ENCODE measurements at regions not wholly inside any gene's neighbourhood (a gene's known extent, or its start where the extent isn't known, plus 50 kb on each side); places are given as distances from the start of the nearest gene placed in this dataset.
"Not testable (repeated sequence)": the region's sequence is repeated elsewhere in the genome, so short reads cannot be mapped to it uniquely, and the experiment has no call there.

DNA sequence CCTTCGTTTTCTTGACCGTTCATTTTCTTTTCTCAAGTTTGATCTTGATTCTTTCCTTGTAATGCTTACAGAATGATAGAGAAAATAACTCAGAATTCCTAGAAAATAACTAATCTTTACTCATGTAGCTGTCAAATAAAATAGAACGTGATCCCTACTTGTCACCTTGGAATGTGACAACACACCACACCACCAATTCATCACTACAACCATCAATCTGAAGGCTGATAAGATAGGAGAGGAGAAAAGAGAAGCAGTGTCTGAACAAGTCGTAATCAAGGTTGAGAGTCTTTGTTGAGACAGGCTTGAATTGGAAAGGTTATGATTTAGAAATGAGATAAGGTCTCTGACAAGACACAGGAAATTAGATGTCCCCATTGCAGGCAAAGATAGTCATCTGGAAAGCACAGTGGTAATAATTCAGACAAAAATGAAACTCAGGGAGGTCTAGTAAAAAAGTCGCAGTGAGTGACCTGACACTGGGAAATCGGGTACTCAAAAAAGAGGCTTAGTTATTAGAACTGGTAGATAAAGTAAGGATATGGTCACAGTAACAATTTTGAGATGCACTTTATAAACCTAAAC lies 456.2 kb downstream of the FAT4 start:
- no peak for DNase-seq (ENCODE audit: low spot score)
- in situ Hi-C loops (cut with HindIII; ENCODE audit: low sequenced_read_pairs), result no loop called here

DNA sequence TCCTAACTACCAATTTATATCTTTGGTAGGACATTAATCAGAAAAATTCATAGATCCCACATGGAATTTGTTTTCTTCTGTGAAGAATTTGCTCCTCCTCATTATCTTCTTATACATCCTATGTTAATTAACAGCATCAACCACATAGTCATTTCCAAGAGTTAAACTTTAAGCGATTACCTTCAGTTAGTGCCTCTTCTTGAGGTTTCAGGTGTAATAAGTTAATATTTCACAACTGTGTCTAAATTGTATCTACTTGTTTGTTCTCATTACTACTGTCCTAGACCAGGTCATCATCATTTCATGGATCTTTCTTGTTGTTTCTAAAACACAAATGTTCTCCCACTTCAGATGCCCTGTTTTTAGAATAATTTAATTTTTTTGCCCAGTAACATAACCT lies 457.9 kb downstream of the FAT4 start:
- no peak for DNase-seq (ENCODE audit: low spot score)
- in situ Hi-C loops (cut with HindIII; ENCODE audit: low sequenced_read_pairs), result no loop called here

DNA sequence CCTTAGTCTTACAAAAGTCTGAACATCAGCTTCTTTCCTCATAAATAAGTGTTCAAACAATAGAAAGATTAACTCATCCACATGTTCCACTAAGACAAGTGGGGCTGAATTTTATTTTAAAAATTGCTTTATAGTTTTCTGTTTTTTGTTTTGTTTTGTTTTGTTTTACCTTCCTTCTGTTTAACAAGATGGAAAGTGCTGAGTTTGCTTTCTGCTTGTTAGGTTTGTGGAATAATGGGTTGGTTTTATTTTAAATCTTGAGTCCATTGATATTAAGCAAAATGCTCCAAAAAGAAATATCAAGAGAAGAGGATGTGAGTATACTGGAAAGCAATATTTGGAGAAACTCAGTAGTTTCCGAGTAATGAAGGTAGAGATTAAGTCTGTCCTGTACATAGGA lies 458.7 kb downstream of the FAT4 start:
- in situ Hi-C loops (cut with HindIII; ENCODE audit: low sequenced_read_pairs), result no loop called here

DNA sequence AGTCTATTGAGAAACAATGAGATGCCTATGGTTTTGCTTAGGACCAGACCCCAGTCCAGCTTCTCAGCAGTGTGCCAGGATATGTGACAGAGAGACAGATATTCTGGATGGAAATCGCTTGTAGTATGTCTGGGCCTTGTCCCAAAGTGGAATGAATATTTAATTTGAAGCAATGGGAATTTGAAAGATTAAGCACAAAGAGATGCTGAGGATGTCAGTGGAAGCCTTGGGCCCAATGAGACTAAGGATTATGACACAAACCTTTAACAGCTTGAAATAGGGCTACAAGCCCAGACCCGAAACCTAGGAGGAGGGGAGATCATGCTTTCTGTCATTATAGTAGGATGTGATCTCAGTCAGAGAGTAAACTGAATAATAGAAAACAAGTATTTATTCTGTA lies 459.2 kb downstream of the FAT4 start:
- DNase-seq (ENCODE audit: low spot score), result no peak
- in situ Hi-C loops (cut with HindIII; ENCODE audit: low sequenced_read_pairs), result no loop called here

More for the DNA sequence above, 458.7 kb downstream of the FAT4 start:
- no peak for DNase-seq (ENCODE audit: low spot score)

DNA sequence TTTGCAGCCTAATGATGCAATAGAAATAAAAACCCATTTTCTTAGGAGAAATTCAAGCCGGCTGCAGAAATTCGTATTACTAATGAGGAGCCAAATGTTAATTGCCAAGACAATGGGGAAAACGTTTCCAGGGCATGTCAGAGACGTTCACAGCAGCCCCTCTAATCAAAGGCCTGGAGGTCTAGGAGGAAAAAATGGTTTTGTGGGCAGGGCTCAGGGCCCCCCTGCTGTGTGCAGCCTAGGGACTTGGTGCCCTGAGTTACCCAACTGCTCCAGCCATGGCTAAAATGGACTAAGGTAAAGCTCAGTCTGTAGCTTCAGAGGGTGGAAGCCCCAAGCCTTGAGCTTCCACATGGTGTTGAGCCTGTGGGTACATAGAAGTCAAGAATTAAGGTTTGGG lies 461.4 kb downstream of the FAT4 start:
- DNase-seq (ENCODE audit: low spot score), result no peak
- in situ Hi-C loops (cut with HindIII; ENCODE audit: low sequenced_read_pairs), result no loop called here

DNA sequence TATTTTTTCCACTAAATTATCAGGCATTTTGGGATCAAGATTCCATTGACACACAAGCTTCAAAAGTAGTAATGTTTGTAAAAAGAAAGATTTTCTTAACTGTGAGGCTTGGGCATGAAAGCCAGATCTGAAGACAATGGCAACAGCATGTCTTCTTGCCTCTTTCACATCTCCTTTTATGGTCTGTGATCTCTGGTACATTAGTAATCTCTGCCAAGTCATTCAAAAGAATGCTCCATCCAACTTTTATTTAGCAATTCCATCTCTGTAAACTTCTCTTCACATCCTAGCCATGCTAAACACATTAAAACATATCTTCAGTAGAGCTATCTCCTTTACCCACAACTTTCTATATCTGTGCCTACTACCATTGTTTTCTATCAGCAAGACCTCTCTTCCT lies 465.4 kb downstream of the FAT4 start:
- in situ Hi-C loops (cut with HindIII; ENCODE audit: low sequenced_read_pairs), result no loop called here
- no peak for DNase-seq (ENCODE audit: low spot score)

DNA sequence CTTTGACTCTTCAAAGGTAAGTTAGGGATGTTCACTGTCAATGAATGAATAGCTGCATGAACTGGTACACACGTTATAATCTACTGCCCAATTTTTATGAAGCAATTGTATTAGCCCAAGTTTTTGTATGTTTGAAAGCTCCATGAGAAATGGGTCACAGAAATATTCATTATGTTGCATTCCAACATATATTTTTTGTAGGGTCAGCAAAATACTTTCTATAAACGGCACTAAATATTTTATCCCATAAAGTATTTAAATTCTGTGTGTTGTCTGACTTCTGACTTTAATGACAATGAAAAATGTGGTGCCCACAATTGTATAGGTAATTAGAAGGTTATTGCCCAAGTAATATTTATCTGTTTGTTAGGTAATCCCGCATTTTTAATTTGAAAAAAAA lies 466.0 kb downstream of the FAT4 start:
- in situ Hi-C loops (cut with HindIII; ENCODE audit: low sequenced_read_pairs), result no loop called here
- no peak for DNase-seq (ENCODE audit: low spot score)

DNA sequence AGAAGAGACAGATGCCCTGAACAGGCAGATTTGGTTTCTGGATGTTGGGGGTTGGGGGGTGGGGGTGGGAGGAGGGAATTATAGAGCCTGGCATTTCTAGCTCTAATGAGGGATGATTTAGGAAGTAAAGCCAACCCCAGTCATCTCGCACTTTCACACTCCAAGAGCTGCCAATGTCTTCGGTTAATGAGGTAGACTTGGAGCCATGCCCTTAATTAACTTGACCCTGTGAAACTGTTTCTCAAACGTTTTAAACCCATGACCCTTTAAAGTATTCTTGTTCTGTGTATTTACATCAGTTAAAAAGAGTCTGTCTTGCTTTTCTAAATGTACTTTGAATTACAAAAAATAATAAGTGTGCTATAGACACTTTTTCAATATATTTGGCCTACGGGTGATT lies 466.9 kb downstream of the FAT4 start:
- DNase-seq (ENCODE audit: low spot score), result no peak
- in situ Hi-C loops (cut with HindIII; ENCODE audit: low sequenced_read_pairs), result no loop called here

DNA sequence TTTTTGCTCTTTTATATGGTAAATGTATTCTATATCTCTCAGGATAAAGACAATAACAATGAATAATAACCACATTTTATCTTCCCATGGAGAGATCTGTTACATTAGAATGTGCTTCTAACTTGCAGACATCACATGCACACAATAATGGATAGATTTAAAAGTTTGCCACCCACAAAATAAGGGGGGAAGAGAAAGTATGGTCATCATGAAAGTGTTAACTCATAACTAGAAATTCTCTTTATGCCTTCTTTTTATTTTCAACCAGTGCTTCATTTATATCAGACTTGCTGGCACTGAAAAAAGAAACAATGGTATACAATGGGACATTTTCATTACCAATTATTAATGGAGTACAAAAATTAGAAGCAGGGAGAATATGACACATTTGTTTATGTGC lies 470.0 kb downstream of the FAT4 start:
- DNase-seq (ENCODE audit: low spot score), result no peak
- in situ Hi-C loops (cut with HindIII; ENCODE audit: low sequenced_read_pairs), result no loop called here

DNA sequence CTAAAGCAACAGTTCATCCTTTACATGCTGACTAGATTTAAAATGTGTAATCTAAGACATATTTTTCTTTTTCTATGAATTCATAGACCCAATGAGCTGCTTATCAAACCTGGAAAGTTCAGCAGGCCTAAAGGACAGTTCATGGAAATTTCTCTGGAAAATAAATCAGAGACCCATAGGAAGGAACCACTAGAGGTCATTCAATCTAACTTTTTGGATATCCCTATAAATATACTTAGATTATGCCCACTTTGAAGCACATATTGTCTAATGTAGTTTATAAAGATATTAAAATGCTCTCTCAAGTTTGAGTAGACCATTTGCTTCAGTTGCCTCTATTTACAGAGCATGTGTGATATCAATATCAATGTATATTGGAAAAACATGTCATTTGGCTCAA lies 473.0 kb downstream of the FAT4 start:
- DNase-seq (ENCODE audit: low spot score), result no peak
- in situ Hi-C loops (cut with HindIII; ENCODE audit: low sequenced_read_pairs), result no loop called here

DNA sequence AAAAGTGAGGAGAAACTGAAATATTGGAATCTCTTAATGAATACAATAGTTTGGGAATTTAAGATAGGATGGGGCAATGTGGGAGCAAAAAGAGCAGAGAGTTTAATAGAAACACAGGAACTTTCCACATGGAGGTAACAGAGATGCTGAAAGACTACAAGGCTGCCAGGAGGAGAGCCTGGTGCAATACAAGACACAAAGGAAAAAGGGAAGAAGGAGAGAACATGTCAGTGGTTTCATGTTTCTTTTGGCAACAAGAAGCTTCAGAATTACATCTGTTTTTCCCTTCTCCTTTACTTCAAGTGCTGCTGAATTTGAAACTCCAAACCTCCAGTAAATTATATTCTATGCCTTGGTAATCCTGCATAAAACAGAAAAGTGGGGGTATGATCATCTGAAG lies 474.3 kb downstream of the FAT4 start:
- in situ Hi-C loops (cut with HindIII; ENCODE audit: low sequenced_read_pairs), result no loop called here
- DNase-seq (ENCODE audit: low spot score), result no peak

DNA sequence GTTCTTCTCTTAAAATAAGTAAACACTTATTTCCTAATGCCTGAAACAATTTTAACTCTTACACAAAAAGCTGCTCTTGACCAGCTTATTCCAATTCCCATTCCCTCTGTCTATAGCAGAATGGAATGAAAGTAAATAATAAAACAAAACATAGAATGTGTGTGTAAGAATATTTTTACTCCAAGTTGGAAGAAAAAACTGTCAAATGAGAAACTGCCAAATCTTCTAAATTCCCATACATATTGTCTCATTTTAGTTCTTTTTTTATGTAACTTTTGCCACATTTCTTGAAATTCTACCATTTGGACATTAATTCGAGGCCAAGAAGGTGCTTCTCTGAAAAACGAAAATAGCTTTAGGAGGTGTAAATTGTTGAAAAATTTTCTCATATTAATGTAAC lies 477.1 kb downstream of the FAT4 start:
- in situ Hi-C loops (cut with HindIII; ENCODE audit: low sequenced_read_pairs), result no loop called here
- DNase-seq (ENCODE audit: low spot score), result no peak

DNA sequence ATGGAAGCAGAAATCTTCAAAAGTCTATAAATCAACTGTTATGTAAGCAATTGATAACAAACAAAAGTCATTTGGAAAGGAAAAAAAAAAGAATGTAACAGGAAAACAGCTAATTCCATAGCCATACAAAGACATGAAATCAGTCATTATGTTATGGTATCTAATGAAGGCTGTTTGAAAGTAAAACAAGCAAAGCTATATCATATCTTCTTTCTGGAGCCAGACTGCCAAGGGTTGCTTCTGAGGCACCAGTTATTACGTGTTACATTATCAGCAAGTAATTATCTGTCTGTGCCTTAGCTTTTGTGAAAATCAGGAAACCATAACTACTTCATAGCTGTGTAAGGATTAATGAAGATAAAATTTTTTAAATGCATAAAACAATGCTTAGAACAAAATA lies 480.2 kb downstream of the FAT4 start:
- no peak for DNase-seq (ENCODE audit: low spot score)
- in situ Hi-C loops (cut with HindIII; ENCODE audit: low sequenced_read_pairs), result no loop called here

DNA sequence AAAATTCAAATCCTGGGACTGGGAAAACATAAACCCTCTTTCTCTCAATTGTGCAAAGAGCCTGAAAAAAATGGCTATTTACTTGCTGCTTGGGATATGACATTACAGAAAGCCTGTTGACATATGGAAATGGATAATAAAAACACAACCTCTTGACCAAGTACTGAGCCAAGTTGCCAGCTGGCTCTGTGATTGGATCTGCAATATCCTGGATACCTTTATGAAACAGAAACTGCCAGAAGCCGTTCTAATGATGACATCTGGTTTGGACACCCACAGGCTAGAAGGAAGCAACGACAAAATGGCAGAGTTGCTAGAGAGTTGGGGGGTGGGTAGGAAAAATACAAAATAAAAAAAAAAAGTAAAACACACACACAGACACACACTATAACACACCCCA lies 481.4 kb downstream of the FAT4 start:
- in situ Hi-C loops (cut with HindIII; ENCODE audit: low sequenced_read_pairs), result no loop called here
- no peak for DNase-seq (ENCODE audit: low spot score)

DNA sequence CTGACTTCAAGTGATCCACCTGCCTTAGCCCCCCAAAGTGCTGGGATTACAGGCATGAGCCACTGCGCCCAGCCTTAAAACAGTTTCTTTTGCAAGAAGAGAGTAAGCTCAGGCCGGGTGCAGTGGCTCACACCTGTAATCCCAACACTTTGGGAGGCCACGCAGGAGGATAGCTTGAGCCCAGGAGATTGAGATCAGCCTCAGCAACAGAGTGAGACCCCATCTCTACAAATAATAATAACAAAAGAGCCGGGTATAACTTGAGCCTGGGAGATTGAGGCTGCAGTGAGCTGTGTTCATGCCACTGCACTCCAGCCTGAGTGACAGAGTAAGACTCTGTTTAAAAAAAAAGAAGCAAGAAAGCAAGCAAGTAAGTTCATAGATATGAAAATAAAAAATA lies 482.9 kb downstream of the FAT4 start:
- in situ Hi-C loops (cut with HindIII; ENCODE audit: low sequenced_read_pairs); DNase-seq (ENCODE audit: low spot score): not testable (repeated sequence)

DNA sequence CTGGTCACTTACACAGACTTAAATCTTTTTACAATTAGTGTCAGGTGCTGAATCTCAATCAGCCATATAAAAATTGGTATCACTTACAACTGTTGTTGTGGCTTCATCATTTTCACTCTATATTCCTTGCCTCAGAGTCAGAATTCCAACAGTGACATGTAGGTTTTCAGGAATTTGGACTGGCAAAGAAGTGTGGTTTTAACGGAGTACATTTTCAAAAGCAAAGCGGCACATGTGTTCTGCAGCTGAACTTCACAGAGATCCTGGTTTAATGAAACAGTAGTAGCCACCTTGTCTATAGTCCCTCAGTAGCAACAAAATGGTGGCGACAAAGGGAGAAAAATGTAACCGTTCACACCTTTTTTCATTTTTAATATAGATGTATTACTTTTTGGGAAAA lies 486.6 kb downstream of the FAT4 start:
- DNase-seq (ENCODE audit: low spot score), result no peak
- in situ Hi-C loops (cut with HindIII; ENCODE audit: low sequenced_read_pairs), result no loop called here

DNA sequence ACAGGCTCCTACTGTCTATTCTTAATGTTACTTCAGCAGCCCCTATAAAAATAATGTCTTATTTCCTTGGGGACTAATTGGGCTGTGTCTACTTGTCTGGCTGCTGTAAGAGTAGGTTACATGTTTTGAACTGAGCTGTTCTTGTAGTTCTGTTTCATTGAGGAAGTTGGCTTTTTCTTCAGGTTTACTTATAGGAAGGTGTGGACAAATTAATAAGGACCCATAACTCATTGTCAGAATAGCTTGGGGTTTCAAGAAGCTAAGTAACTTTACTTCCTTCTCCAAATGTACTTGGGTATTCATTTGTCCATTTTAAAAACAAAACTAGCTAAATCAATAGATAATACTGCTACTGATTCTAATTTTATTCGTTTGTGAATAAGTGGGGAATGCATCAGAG lies 487.2 kb downstream of the FAT4 start:
- in situ Hi-C loops (cut with HindIII; ENCODE audit: low sequenced_read_pairs), result no loop called here
- DNase-seq (ENCODE audit: low spot score), result no peak

DNA sequence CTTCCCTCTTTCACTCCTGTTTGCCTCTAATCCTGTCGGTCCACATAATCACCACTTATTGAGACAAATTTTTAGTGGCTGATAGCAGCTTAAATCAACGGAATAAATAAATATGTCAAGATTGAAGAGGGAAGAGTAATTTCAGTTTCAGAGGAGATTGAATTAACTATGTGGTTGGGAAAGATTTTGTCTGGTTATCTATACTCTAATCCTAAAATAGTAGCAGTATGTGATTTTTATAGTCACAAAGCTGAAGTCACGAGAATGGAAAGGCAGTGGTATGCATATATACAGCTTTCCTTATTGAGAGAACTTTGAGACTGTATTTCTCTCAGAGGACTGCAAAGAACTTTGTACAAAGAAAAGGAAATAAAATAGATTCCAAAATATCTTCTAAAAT lies 493.3 kb downstream of the FAT4 start:
- no peak for DNase-seq (ENCODE audit: low spot score)
- in situ Hi-C loops (cut with HindIII; ENCODE audit: low sequenced_read_pairs), result no loop called here

DNA sequence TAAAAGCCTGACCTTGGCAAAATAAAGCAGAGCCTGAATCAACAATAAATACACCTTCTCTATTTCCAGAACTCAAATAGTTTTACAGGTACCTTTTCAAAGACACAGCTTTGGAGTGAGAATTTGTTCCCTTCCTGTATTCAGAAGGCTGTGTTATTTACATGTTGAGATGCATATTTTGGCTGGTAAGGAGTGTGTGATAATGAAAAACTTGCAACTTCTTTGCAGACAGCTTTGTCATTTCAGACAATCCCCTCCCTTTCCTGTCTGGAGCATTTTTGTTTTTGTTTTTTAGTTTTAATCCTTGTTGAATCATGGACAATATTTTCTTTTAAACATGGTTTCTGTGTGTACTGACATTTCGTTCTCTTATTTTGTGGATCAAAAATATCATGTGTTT lies 493.8 kb downstream of the FAT4 start:
- in situ Hi-C loops (cut with HindIII; ENCODE audit: low sequenced_read_pairs), result no loop called here
- DNase-seq (ENCODE audit: low spot score), result no peak

DNA sequence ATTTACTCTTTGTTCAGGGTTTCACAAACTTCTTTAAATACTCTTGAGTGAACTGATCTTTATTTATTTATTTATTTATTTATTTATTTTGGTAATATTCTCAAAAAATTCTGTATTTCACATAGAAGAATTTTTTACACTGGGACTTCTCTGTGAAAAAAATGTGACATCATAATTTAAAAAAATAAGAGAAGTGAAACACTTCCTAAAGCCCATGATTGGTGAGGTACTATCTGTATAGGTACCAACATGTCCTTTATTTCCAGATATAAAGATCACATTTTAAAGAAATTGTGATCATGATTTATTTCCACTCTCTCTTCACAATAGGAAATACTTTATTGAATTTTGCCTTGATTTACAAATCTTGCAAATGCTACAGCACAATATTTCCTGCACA lies 497.1 kb downstream of the FAT4 start:
- DNase-seq (ENCODE audit: low spot score), result no peak
- in situ Hi-C loops (cut with HindIII; ENCODE audit: low sequenced_read_pairs), result no loop called here

DNA sequence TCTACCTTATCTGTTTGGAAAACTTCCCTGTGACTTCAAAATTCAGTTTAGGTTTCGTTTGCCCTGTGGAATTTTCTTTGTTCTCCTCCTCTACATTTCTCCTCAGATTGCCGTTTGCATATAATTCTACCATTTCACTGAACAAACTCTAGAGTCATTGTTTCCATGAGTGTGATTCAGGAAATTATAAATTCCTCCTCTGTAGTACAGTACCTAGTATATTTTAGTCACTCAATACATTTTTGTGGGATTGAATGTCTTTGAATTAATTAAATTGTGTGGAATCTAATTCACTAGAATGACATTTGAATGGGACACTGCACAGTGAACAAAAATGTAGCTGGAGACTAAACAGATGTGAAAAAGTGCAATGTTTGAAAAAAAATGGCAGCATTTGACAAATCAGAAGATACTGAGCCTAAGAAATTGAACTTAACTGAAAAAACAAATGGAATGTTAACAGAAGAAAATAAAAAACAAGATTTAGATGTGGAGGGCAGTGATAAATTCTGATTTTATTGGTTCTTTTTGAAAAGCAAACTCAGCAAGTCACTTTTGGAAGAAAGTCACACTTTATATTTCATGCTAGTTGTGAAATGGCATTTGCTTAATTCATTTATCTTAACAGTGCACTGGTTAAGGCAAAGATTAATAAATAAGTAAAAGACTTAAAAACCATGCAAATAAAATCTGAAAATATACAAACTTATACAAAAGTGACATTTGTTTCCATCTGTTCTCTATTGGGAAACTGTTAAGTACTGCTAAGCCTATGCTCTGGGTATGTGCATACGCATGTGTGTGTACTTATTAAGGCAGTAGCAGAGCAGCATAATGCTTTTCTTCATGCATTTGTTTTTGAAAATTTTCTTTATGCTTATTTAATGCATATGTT lies 512.3 kb downstream of the FAT4 start:
- in situ Hi-C loops (cut with HindIII; ENCODE audit: low sequenced_read_pairs), result no loop called here
- DNase-seq (ENCODE audit: low spot score), result no peak

All from G401 (cell line).